HL-60 (cell line): ENCODE measurements at regions not wholly inside any gene's neighbourhood (a gene's known extent, or its start where the extent isn't known, plus 50 kb on each side); places are given as distances from the start of the nearest gene placed in this dataset.

Source experiments
- DNase-seq, 2 experiments: peaks; one replicate each; pipeline ENCODE4 v3.0.0-alpha.2; 2010 to 2020; ENCODE audit warnings: low read depth in 1 of 2, low spot score in 1 of 2
- H3K27ac ChIP-seq: fragments of 250-450 bp; sonication (Bioruptor Pico); replicated peaks from 2 replicates; pipeline ENCODE4 v1.5.1; 2020; ENCODE audit warnings: mild to moderate bottlenecking, moderate library complexity
- H3K27me3 ChIP-seq: fragments of 250-450 bp; sonication (Bioruptor Pico); 2 replicates; pipeline ENCODE4 v1.5.1; 2021; ENCODE audit warnings: mild to moderate bottlenecking, moderate library complexity; ENCODE audit not compliant: insufficient read depth, poor library complexity, severe bottlenecking
- H3K4me3 ChIP-seq: replicated peaks from 2 replicates; pipeline ENCODE4 v1.5.1; 2011; ENCODE audit warnings: mild to moderate bottlenecking, control low read depth, low read length; ENCODE audit not compliant: insufficient read depth
- CTCF ChIP-seq: IDR thresholded peaks from one replicate; pipeline ENCODE4 v1.5.1; 2011; ENCODE audit warnings: low read length, control low read depth, inconsistent platforms; ENCODE audit not compliant: insufficient read depth
- GABPA ChIP-seq: IDR thresholded peaks from 2 replicates; pipeline ENCODE4 v1.6.1; 2012; ENCODE audit warnings: low read depth
- POLR2AphosphoS5 ChIP-seq: IDR thresholded peaks from 2 replicates; pipeline ENCODE4 v1.6.1; 2012; ENCODE audit warnings: low read depth
- SPI1 ChIP-seq: IDR thresholded peaks from 2 replicates; pipeline ENCODE4 v1.6.1; 2012; ENCODE audit warnings: low read depth, mild to moderate bottlenecking, borderline replicate concordance
- TF ChIP-seq, protein P1 (sequence below): IDR thresholded peaks from 2 replicates; pipeline ENCODE4 v1.6.1; 2012; ENCODE audit warnings: low read depth; ENCODE audit not compliant: insufficient replicate concordance

DNA sequence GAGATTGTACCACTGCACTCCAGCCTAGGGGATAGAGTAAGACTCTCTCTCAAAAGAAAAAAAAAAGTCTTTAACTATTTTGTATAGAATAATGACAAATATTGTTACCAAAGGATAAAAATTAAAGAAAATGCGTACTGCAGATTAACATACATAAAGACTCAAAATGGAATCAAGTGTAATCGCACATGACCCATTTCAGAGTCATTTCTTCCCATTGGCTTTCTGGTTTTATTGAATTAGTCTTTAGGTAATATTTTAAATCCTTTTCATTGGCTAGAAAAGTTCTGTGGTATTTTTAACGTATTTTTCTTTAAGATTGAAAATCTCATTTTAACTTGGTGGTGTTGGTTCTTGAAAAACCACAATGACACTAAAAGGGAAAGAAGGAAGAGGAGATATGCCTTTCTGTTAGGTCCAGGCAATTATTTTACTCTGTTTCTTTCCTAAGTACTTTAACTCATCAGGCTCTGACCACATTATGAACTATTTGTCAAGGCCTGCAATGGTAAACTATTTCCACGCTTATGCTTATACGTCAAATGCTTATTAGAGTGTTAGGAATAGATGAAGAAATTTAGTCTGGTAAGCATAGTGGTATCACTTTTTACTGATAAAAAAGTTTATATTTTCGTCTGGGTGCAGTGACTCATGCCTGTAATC lies 52.3 kb downstream of the PLEKHG1 start:
- no peak for TF ChIP-seq GABPA
- no peak for TF ChIP-seq CTCF
- H3K27ac ChIP-seq, result no peak overlapping the region
- no peak for DNase-seq
- H3K4me3 ChIP-seq, result no peak overlapping the region
- no peaks in the 10 kb centered on the region for H3K27me3 ChIP-seq

GRCh38 chr6:150652848-150653613 lies 53.3 kb downstream of the PLEKHG1 start:
- no peak overlapping the region for H3K27ac ChIP-seq
- TF ChIP-seq POLR2AphosphoS5 (no peak), GABPA (no peak), SPI1 (no peak), CTCF (no peak)
- TF ChIP-seq, protein P1, sequence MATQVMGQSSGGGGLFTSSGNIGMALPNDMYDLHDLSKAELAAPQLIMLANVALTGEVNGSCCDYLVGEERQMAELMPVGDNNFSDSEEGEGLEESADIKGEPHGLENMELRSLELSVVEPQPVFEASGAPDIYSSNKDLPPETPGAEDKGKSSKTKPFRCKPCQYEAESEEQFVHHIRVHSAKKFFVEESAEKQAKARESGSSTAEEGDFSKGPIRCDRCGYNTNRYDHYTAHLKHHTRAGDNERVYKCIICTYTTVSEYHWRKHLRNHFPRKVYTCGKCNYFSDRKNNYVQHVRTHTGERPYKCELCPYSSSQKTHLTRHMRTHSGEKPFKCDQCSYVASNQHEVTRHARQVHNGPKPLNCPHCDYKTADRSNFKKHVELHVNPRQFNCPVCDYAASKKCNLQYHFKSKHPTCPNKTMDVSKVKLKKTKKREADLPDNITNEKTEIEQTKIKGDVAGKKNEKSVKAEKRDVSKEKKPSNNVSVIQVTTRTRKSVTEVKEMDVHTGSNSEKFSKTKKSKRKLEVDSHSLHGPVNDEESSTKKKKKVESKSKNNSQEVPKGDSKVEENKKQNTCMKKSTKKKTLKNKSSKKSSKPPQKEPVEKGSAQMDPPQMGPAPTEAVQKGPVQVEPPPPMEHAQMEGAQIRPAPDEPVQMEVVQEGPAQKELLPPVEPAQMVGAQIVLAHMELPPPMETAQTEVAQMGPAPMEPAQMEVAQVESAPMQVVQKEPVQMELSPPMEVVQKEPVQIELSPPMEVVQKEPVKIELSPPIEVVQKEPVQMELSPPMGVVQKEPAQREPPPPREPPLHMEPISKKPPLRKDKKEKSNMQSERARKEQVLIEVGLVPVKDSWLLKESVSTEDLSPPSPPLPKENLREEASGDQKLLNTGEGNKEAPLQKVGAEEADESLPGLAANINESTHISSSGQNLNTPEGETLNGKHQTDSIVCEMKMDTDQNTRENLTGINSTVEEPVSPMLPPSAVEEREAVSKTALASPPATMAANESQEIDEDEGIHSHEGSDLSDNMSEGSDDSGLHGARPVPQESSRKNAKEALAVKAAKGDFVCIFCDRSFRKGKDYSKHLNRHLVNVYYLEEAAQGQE, result no peak
- H3K4me3 ChIP-seq, result no peak overlapping the region
- DNase-seq, result no peak
- peaks cover 3% of the 10 kb centered on the region for H3K27me3 ChIP-seq

- no peak for TF ChIP-seq GABPA
- TF ChIP-seq CTCF, result no peak
- no peak for TF ChIP-seq SPI1
- no peak for TF ChIP-seq POLR2AphosphoS5
- TF ChIP-seq, protein P1, result no peak
- H3K27me3 ChIP-seq, result peaks cover 6% of the 10 kb centered on the region
- H3K27ac ChIP-seq, result no peak overlapping the region
- no peak for DNase-seq
- H3K4me3 ChIP-seq, result no peak overlapping the region
Observed at GRCh38 chr6:150654608-150655007, 54.9 kb downstream of the PLEKHG1 start.
